ENCODE measurements at regions not wholly inside any gene's neighbourhood (a gene's known extent, or its start where the extent isn't known, plus 50 kb on each side); places are given as distances from the start of the nearest gene placed in this dataset.

DNA sequence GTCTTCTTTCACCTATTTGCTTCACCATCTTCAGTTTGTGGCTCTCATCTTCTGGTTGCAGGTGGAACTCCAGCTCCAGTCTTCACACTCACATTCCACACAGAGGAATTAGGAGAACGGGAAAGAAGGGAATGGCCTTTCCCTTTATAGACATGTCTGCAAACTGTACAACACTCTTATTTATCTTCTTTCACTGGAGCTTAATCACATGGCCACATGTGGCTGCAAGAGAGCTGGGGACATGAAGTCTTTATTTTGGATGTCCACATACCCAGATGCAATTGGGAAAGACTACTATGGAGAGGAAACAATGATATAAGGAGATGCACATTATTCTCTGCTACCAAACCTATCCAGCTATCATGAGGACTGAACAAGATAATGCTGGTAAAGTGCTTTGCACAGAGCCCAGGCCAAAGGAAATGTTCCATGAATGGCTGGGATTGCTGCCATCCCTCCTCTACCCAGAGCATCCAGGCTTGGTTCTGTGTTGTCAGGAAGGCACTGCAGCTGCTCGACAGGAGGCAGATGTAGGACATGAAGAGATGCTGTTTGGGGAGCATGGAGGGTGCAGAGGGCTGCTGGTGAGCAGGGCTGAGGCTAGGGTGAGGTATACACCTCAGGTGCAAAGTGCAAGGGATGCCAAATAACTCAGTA is 183.8 kb upstream of the TBX20 start:
- DNase-seq = no peak

DNA sequence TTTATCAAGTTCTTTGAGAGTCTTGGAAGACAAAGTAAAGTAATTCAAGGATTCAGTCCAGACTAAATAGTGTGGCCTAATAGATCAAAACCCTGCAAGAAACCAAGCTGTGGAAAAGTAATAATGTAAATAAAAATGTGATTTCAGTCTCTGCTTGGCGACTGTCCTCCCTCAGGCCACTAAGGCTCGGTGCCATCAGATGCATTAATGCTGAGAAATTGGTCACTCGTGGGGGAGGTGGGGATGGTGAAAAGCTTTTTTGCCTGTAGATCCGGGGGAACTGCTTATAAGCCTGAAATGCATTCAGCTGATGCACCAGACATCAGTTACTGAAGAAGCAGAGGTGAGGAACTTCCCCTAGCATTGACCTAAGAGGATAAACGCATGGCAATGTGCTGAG is 182.6 kb upstream of the TBX20 start:
- no peak for DNase-seq

- DNase-seq = no peak
These were observed 176.8 kb upstream of the TBX20 start for GRCh38 chr7:35430547-35431153.

GRCh38 chr7:35424869-35425495 is 171.1 kb upstream of the TBX20 start:
- DNase-seq = peak; percentile 4

- DNase-seq = no peak
These were observed 170.5 kb upstream of the TBX20 start for GRCh38 chr7:35424440-35424839.

DNA sequence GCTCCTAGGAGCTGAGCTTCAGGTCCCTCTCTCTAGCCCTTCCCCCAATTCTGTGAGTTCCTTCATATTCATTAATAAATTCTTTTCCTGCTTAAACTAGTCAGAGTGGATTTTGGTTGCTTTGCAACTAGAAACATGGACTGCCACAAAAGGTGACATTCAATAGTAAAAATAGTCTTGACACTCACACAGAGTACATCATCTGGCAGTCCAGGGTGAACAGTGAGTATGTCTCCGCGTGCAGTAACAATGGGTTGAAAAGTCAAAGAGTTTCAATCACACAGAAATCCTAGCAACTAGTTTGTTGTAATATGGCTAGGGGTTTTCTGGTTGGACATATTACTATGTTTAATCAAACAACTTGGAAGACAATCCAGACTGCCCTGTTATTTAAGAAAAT is 168.8 kb upstream of the TBX20 start:
- DNase-seq = no peak

DNA sequence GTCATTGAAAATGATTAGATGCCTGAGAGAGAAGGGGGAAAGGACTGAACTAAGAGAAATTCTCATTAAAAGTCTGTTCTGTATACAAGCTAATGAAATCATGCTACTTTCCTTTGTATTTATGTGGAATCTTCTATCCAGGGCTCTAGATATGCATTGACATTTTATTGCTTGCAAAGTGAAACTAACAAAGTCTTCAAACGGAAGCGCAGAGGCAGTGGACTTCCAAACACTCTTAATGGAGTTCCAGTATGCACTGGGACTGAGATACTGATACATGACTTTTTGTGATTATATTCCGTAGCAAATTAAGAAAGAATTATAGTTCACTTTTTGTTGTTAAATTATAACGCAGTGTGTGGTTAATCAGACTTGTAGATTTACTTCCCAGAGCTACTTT is 166.8 kb upstream of the TBX20 start:
- no peak for DNase-seq

DNA sequence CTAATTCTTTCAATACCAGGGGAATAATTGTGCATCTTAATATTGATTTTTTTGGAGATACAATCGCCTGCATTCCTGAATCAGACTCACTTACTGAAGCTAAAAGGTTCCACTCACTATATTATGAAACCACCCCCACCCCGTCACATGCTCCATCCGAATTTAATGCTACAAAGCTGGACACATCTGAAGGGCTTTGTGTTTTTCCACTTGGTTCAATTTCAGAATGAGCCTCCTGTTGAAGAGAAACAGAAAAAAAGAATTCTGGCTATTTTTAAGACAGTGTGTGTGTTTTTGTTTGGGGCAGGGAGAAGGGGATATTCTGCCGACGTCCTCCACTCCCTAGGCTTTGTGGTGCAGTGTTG is 165.5 kb upstream of the TBX20 start:
- DNase-seq = no peak

- DNase-seq = no peak
These were observed 165.0 kb upstream of the TBX20 start for GRCh38 chr7:35418716-35419390.

DNA sequence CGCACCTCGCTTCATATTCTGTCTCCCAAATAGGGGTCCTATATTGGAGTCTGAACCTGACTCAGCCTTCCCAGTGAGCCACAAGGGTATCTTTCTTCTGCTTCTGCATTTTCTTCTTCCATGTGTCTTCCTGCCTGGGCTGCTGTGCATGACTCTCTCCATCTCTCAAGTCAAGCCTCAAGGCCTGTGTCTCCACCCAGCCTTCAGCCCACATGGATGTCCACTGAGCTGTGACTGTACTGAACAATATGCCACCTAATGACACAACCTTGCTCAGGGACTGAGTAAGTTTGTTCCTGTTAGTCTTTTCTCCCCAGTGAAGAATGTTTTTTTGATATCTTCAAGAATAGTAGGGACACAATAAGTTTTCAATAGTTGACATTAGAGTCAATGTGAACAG is 162.7 kb upstream of the TBX20 start:
- DNase-seq = no peak

GRCh38 chr7:35415411-35415822 is 161.5 kb upstream of the TBX20 start:
- DNase-seq = no peak

DNA sequence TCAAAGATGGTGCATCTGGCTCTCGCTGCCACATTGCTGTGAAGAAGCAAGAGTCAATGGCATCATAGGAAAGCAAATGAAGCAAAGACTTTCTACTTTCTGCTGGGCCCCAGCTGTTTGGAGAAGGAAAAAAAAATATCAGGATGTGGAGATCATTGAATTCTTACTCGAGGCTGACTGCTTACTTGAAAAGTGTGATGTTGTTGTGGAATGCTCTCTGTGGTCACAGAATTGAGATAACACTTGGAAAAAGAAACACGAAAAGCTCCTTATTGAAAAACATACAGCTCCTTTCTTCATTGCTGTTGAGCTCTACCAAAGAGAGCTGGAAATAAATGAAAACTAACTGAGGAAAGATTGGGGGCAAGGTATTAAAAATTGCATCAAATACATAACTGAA is 157.4 kb upstream of the TBX20 start:
- no peak for DNase-seq

DNA sequence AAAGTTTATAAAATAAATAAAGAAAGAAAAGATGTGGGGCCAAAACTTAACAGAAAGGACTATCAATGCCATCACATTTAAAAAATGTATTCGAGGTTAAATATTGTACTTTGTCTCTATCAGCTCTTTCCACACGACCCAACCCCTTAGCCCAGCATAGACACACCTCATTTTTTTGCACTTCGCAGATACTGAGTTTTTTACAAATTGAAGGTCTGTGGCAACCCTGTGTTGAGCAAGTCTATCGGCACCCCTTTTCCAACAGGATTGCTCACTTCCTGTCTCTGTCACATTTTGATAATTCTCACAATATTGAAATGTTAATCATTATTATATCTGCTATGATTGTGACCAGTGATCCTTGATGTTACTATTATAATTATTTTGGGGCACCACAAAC is 151.6 kb upstream of the TBX20 start:
- DNase-seq = no peak

DNA sequence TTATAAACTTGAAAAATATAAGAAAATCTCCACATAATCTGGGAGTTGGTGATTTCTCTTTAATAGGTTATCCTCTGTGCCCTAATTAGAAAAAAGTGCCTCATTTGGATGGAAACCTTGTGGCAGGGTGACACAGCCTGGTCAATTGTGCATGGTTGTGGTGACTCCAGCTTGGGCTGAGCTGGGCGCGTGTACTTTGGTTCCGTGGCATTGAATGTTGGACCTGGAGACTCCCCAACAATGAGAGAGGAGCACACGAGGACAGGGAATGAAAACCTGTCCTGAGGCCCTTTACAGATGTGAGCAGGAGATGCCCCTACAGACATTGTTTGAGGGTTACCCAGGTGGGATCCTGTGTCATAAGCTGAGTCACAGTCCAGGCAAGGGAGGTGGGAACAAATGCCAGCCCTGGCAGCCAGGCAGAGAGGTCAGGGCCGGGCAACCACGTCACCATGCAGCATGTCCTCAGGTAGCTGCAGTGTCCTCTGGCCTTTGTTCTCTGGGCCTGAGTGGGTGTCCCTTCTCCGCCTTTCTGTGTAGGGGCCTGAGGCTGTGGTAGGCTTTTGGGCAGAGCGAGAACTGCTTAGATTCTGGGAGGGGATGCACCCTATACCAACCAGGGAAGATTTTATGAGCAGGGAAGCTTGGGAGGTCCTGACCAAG is 147.4 kb upstream of the TBX20 start:
- no peak for DNase-seq

GRCh38 chr7:35399840-35400239 is 145.9 kb upstream of the TBX20 start:
- DNase-seq = no peak

- no peak for DNase-seq
These were observed 145.3 kb upstream of the TBX20 start for GRCh38 chr7:35399216-35399615.

- no peak for DNase-seq
These were observed 144.6 kb upstream of the TBX20 start for GRCh38 chr7:35398518-35398917.

GRCh38 chr7:35390146-35390545 is 136.2 kb upstream of the TBX20 start:
- no peak for DNase-seq

- DNase-seq = no peak
These were observed 135.7 kb upstream of the TBX20 start for GRCh38 chr7:35389636-35390035.

GRCh38 chr7:35386816-35387706 is 133.2 kb upstream of the TBX20 start:
- no peak for DNase-seq

- no peak for DNase-seq
These were observed 132.3 kb upstream of the TBX20 start for GRCh38 chr7:35386082-35386815.
